CD4-positive, alpha-beta memory T cell (primary cell): ENCODE measurements at regions not wholly inside any gene's neighbourhood (a gene's known extent, or its start where the extent isn't known, plus 50 kb on each side); places are given as distances from the start of the nearest gene placed in this dataset.

Experiments used
- CTCF ChIA-PET: fragments of 350-600 bp; sonication (Branson Sonifier 250); formaldehyde crosslinking; loops from one replicate; lab custom pipeline; 2021; ENCODE audit warnings: inconsistent platforms; ENCODE audit not compliant: partially characterized antibody; lab: Charles Lee
- POLR2A ChIA-PET: fragments of 350-600 bp; sonication (Branson Sonifier 250); formaldehyde crosslinking; loops from one replicate; lab custom pipeline; 2021; ENCODE audit not compliant: partially characterized antibody; lab: Charles Lee
- DNase-seq, 5 donors: peaks; one replicate each; pipeline versions ENCODE4 v3.0.0 to v3.0.0-alpha.2; 2020 to 2022; ENCODE audit warnings: mixed read lengths in 1 of 5
- H3K27ac ChIP-seq: one replicate; pipeline ENCODE4 v1.7.0; 2013; ENCODE audit warnings: low read depth, low read length
- H3K27me3 ChIP-seq: 2 replicates; pipeline ENCODE4 v1.7.0; 2013; ENCODE audit warnings: mild to moderate bottlenecking, low read length, moderate library complexity; ENCODE audit not compliant: insufficient read depth
- H3K36me3 ChIP-seq: 2 replicates; pipeline ENCODE4 v1.7.0; 2013; ENCODE audit warnings: mild to moderate bottlenecking, low read length, moderate library complexity; ENCODE audit not compliant: insufficient read depth
- H3K4me1 ChIP-seq: 2 replicates; pipeline ENCODE4 v1.7.0; 2013; ENCODE audit warnings: mild to moderate bottlenecking, low read length, moderate library complexity; ENCODE audit not compliant: insufficient read depth
- H3K4me3 ChIP-seq, 2 donors: one replicate each; pipeline ENCODE4 v1.7.0; 2013; ENCODE audit warnings: low read length in 2 of 2, mild to moderate bottlenecking in 1 of 2
- H3K9me3 ChIP-seq, 2 donors: one replicate each; pipeline ENCODE4 v1.7.0; 2013; ENCODE audit warnings: low read length in 2 of 2, control low read depth in 1 of 2; ENCODE audit not compliant: control insufficient read depth in 1 of 2
- H3K27ac Mint-ChIP-seq, 7 donors: one replicate each; pipeline ENCODE4 v1.8.0; 2020 to 2021; ENCODE audit warnings: mixed read lengths in 7 of 7, mild to moderate bottlenecking in 6 of 7, inconsistent platforms in 3 of 7, moderate library complexity in 3 of 7
- H3K27me3 Mint-ChIP-seq, 2 donors: one replicate each; pipeline ENCODE4 v1.8.0; 2020 to 2021; ENCODE audit warnings: mixed read lengths in 2 of 2
- H3K36me3 Mint-ChIP-seq, 2 donors: one replicate each; pipeline ENCODE4 v1.8.0; 2020 to 2021; ENCODE audit warnings: mixed read lengths in 2 of 2, inconsistent platforms in 1 of 2, mild to moderate bottlenecking in 1 of 2
- H3K4me1 Mint-ChIP-seq, 4 donors: one replicate each; pipeline ENCODE4 v1.8.0; 2020 to 2021; ENCODE audit warnings: mixed read lengths in 4 of 4, mild to moderate bottlenecking in 1 of 4
- H3K4me3 Mint-ChIP-seq, 8 donors: one replicate each; pipeline ENCODE4 v1.8.0; 2020 to 2021; ENCODE audit warnings: mixed read lengths in 8 of 8, mild to moderate bottlenecking in 7 of 8, moderate library complexity in 6 of 8, inconsistent platforms in 3 of 8
- H3K9me3 Mint-ChIP-seq, 8 donors: one replicate each; pipeline ENCODE4 v1.8.0; 2020 to 2021; ENCODE audit warnings: mixed read lengths in 8 of 8, mild to moderate bottlenecking in 5 of 8, inconsistent platforms in 3 of 8, moderate library complexity in 1 of 8
- intact Hi-C: fragments of 100-400 bp; cut with micrococcal nuclease; formaldehyde crosslinking; loops from one replicate; pipeline ENCODE4 v1.15.1; 2023

- H3K27me3 Mint-ChIP-seq: no peaks in the 10 kb centered on the region
- ChIA-PET POLR2A (no interaction called here), CTCF (no interaction called here)
- H3K4me3 ChIP-seq: no peak overlapping the region
- H3K27me3 ChIP-seq: no peaks in the 10 kb centered on the region
- DNase-seq: no peak
- H3K36me3 ChIP-seq: no peaks in the 10 kb centered on the region
- no peaks in the 10 kb centered on the region for H3K9me3 Mint-ChIP-seq
- no peak overlapping the region for H3K27ac Mint-ChIP-seq
- intact Hi-C loops: no loop called here
- no peak overlapping the region for H3K27ac ChIP-seq
- no peaks in the 10 kb centered on the region for H3K36me3 Mint-ChIP-seq
- peaks cover 12% of the 10 kb centered on the region for H3K4me1 ChIP-seq
- peaks cover 9 to 34% (median 11%) of the 10 kb centered on the region in 4 donors for H3K4me1 Mint-ChIP-seq
- H3K4me3 Mint-ChIP-seq: no peak overlapping the region
- no peaks in the 10 kb centered on the region for H3K9me3 ChIP-seq
These were observed 432.9 kb upstream of the CFAP20DC start for GRCh38 chr3:59482684-59483083.

DNA sequence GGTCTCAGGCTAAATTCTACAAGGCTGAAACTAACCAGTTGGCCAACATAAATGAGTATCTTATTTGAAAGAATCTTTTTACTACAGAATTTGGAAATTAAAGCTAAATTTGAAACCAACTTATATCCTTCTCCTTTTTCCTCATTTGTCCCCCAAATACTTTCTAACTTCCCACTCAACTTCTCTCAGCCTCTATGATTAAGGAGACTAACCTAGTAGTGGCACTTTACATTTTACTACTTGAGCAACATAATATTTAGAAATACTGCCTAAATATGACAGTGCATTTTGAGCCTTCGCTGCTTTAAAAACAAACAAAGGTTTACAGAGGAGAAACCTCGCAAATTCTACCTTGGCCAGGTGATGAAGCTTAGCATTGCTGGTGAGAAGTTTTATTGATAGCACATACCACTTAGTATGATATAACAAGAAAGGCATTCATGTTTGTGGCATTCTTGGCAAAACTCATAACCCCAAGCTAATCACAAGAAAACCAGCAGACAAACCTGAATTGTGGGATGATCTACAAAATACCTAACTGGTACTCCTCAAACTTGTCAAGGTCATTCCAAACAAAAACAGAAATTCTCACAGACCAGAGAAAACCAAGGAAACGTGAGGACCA is 432.1 kb upstream of the CFAP20DC start:
- H3K4me1 Mint-ChIP-seq: peaks cover 6 to 27% (median 10%) of the 10 kb centered on the region in 4 donors
- intact Hi-C loops: no loop called here
- H3K4me3 ChIP-seq: no peak overlapping the region
- H3K36me3 ChIP-seq: no peaks in the 10 kb centered on the region
- ChIA-PET CTCF (no interaction called here), POLR2A (no interaction called here)
- H3K27me3 Mint-ChIP-seq: no peaks in the 10 kb centered on the region
- H3K27ac Mint-ChIP-seq: no peak overlapping the region
- no peak for DNase-seq
- H3K27ac ChIP-seq: no peak overlapping the region
- H3K4me1 ChIP-seq: peaks cover 12% of the 10 kb centered on the region
- no peak overlapping the region for H3K4me3 Mint-ChIP-seq
- H3K27me3 ChIP-seq: no peaks in the 10 kb centered on the region
- no peaks in the 10 kb centered on the region for H3K36me3 Mint-ChIP-seq
- no peaks in the 10 kb centered on the region for H3K9me3 Mint-ChIP-seq
- H3K9me3 ChIP-seq: no peaks in the 10 kb centered on the region

DNA sequence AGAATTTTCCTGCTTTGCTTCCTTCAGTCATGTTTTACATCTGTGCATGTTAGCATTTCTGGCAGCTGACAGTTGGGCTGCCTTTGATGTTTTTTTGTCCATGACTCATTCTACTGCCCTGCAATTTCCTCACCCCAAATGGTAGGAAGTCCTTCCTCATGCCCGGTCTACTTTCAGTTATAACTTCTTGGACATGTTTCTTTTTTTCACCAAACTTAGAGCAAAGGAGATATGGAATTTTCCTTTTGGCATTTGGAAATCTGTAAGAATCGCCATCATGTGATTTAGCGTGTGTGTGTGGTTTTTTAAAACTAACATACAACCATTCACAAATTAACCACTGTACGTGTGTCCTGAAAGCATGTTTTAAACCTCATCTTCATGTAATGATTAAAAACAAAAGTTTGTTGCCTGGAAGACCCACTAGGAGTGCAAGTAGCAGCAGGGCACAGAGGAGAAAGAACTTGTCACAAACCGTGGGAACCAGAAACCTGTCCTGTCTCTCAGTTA is 430.7 kb upstream of the CFAP20DC start:
- no peak overlapping the region for H3K4me3 ChIP-seq
- DNase-seq: peak in 1 of 5 donors; percentile 5
- H3K36me3 Mint-ChIP-seq: no peaks in the 10 kb centered on the region
- intact Hi-C loops: no loop called here
- peaks cover 12% of the 10 kb centered on the region for H3K4me1 ChIP-seq
- H3K27me3 Mint-ChIP-seq: no peaks in the 10 kb centered on the region
- no peak overlapping the region for H3K27ac ChIP-seq
- no peaks in the 10 kb centered on the region for H3K9me3 ChIP-seq
- H3K36me3 ChIP-seq: no peaks in the 10 kb centered on the region
- ChIA-PET POLR2A (interaction anchor here (1.0 kb wide), 1 partner anchor 29 kb away, joined by 4 read pairs; no protein-coding TSS in a partner anchor), CTCF (interaction anchor here (1.0 kb wide), 1 partner anchor 172 kb away, joined by 3 read pairs; no protein-coding TSS in a partner anchor)
- H3K9me3 Mint-ChIP-seq: no peaks in the 10 kb centered on the region
- no peaks in the 10 kb centered on the region for H3K27me3 ChIP-seq
- peak overlapping the region; percentile 60 to 78 (median 72) for H3K4me3 Mint-ChIP-seq
- peak overlapping the region in 4 of 7 donors; percentile 9 to 57 (median 20) for H3K27ac Mint-ChIP-seq
- peaks cover 6 to 15% (median 8%) of the 10 kb centered on the region in 4 donors for H3K4me1 Mint-ChIP-seq

DNA sequence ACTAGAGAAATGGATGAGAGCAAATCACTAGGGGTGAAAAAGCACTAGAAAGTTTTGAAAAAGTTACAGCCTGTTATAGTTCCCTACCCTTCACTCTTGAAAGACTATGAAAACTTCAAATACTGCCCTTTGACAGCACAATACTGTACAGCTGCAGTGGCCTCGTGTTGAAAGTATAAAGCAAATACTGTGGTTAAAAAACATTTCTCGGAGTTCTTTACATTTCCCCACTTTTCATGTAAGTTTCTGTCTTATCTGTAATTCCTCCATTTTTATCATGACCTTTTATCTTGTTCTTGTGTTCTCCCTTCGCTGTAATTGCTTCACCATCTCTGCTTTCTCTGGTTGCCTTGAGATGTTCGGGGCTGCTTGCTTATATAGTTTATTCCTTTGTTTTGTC is 423.8 kb upstream of the CFAP20DC start:
- intact Hi-C loops: no loop called here
- H3K27ac Mint-ChIP-seq: no peak overlapping the region
- no peak for DNase-seq
- H3K27me3 Mint-ChIP-seq: no peaks in the 10 kb centered on the region
- no peak overlapping the region for H3K4me3 Mint-ChIP-seq
- CTCF ChIA-PET: no interaction called here
- Histone ChIP-seq H3K4me3 (no peak overlapping the region), H3K4me1 (peaks cover 8% of the 10 kb centered on the region), H3K27ac (no peak overlapping the region), H3K36me3 (no peaks in the 10 kb centered on the region), H3K27me3 (no peaks in the 10 kb centered on the region), H3K9me3 (no peaks in the 10 kb centered on the region)
- H3K36me3 Mint-ChIP-seq: peaks cover 0 to 4% of the 10 kb centered on the region in 2 donors
- peaks cover 13 to 21% (median 17%) of the 10 kb centered on the region in 4 donors for H3K4me1 Mint-ChIP-seq
- H3K9me3 Mint-ChIP-seq: peaks cover 2 to 13% (median 5%) of the 10 kb centered on the region in 8 donors
- POLR2A ChIA-PET: no interaction called here

- H3K27me3 ChIP-seq: no peaks in the 10 kb centered on the region
- Mint-ChIP-seq H3K9me3 (peaks cover 2 to 16% (median 5%) of the 10 kb centered on the region in 8 donors), H3K27ac (no peak overlapping the region), H3K4me1 (peaks cover 15 to 21% (median 17%) of the 10 kb centered on the region in 4 donors), H3K27me3 (no peaks in the 10 kb centered on the region), H3K36me3 (peaks cover 0 to 4% of the 10 kb centered on the region in 2 donors), H3K4me3 (no peak overlapping the region)
- H3K9me3 ChIP-seq: no peaks in the 10 kb centered on the region
- peaks cover 8% of the 10 kb centered on the region for H3K4me1 ChIP-seq
- POLR2A ChIA-PET: no interaction called here
- intact Hi-C loops: no loop called here
- CTCF ChIA-PET: no interaction called here
- no peak overlapping the region for H3K4me3 ChIP-seq
- H3K27ac ChIP-seq: no peak overlapping the region
- no peaks in the 10 kb centered on the region for H3K36me3 ChIP-seq
- DNase-seq: no peak
These were observed 422.7 kb upstream of the CFAP20DC start for GRCh38 chr3:59472541-59472940.

GRCh38 chr3:59469948-59470723 is 420.3 kb upstream of the CFAP20DC start:
- H3K27ac Mint-ChIP-seq: peak overlapping the region in 5 of 7 donors; percentile 15 to 71 (median 48)
- no peaks in the 10 kb centered on the region for H3K9me3 ChIP-seq
- intact Hi-C loops: no loop called here
- peak overlapping the region in 5 of 8 donors; percentile 4 to 60 (median 32) for H3K4me3 Mint-ChIP-seq
- H3K27me3 Mint-ChIP-seq: no peaks in the 10 kb centered on the region
- peaks cover 2 to 16% (median 5%) of the 10 kb centered on the region in 8 donors for H3K9me3 Mint-ChIP-seq
- ChIA-PET CTCF (interaction anchor here (1.3 kb wide), 1 partner anchor 15 kb away, joined by 3 read pairs; no protein-coding TSS in a partner anchor), POLR2A (interaction anchor here (1.4 kb wide), 1 partner anchor 18 kb away, joined by 4 read pairs; no protein-coding TSS in a partner anchor)
- H3K27ac ChIP-seq: no peak overlapping the region
- no peaks in the 10 kb centered on the region for H3K36me3 ChIP-seq
- H3K27me3 ChIP-seq: no peaks in the 10 kb centered on the region
- peaks cover 15 to 21% (median 17%) of the 10 kb centered on the region in 4 donors for H3K4me1 Mint-ChIP-seq
- no peak for DNase-seq
- peaks cover 0 to 4% of the 10 kb centered on the region in 2 donors for H3K36me3 Mint-ChIP-seq
- H3K4me1 ChIP-seq: peaks cover 8% of the 10 kb centered on the region
- no peak overlapping the region for H3K4me3 ChIP-seq

DNA sequence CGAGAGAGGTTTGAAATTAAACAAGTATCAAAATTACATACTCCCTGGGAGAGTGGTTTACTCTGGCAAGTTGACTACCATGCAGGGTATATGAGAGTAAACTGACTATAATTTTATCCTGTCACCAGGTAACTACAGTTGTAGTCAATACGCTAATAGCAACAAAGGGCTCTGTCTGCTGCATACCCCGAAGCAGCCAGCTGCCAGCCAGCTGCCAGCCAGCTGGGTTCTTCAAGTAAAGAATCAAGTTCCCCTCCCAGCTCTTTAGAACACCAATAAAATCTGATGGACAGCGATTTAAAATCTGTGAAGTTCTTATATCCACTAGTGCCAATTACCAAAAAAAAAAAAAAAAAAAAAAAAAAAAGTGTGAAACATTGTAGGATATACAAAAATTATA is 417.7 kb upstream of the CFAP20DC start:
- H3K27me3 ChIP-seq: no peaks in the 10 kb centered on the region
- Mint-ChIP-seq H3K36me3 (peaks cover 0 to 4% of the 10 kb centered on the region in 2 donors), H3K4me3 (no peak overlapping the region), H3K9me3 (peaks cover 2 to 16% (median 5%) of the 10 kb centered on the region in 8 donors), H3K27ac (no peak overlapping the region), H3K27me3 (no peaks in the 10 kb centered on the region), H3K4me1 (peaks cover 15 to 21% (median 17%) of the 10 kb centered on the region in 4 donors)
- DNase-seq: no peak
- H3K4me1 ChIP-seq: peaks cover 8% of the 10 kb centered on the region
- ChIA-PET POLR2A (no interaction called here), CTCF (interaction anchor here (1.6 kb wide), 1 partner anchor 25 kb away, joined by 4 read pairs; no protein-coding TSS in a partner anchor)
- H3K27ac ChIP-seq: no peak overlapping the region
- intact Hi-C loops: no loop called here
- H3K9me3 ChIP-seq: no peaks in the 10 kb centered on the region
- H3K36me3 ChIP-seq: no peaks in the 10 kb centered on the region
- no peak overlapping the region for H3K4me3 ChIP-seq
